ENCODE measurements at regions not wholly inside any gene's neighbourhood (a gene's known extent, or its start where the extent isn't known, plus 50 kb on each side); places are given as distances from the start of the nearest gene placed in this dataset.

DNA sequence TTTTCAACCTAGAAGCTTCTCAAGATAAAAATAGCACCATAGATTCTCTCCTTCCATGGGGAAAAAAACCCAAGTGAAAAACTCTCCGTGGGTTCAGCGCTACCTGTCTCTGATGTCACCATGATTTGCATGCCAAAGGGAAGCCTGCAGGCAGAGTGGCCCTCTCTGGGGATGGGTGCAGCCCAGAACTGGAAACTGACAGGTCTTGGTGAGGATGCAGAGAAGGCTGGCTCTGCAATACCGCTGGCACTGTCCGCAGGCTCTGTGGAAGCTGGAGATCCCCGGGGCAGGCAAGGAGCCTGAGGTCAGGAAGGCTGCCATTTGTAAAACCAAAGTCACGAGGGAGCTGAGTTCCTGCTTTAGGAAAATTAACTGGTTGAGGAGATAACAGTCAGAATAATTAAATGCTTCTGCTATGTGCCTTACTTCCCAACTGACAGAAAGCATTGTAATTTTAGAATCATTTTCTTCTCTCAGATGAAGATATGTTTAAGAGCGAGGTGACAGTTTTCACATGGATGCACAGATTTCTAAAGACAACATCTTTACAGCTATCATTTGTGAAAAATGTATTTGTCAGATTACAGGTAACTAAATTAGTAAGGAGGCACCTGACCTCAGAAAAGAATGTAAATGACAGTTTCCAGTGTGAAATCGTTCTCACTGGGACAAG lies 731.5 kb upstream of the FZD8 start:
- no peak for DNase-seq (ENCODE audit: low spot score)

- DNase-seq (ENCODE audit: low spot score): no peak
These were observed 725.3 kb upstream of the FZD8 start for GRCh38 chr10:36367362-36367761.

DNA sequence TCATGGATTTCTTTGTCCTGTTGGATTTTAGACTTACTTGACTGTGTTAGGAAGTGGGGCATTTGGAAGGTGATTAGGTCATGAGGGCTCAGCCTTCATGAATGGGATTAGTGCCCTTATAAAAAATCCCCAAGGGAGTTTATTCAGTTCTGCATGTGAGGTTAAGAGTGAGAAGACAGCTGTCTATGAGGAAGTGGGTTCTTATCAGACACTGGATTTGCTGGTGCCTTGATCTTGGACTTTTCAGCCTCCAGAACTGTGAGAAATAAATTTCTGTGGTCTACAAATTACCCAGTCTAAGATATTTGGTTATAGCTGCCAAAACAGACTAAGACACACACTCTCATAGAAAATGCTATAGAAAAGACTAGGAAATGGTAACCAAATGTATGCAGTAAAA lies 724.7 kb upstream of the FZD8 start:
- DNase-seq (ENCODE audit: low spot score): no peak

DNA sequence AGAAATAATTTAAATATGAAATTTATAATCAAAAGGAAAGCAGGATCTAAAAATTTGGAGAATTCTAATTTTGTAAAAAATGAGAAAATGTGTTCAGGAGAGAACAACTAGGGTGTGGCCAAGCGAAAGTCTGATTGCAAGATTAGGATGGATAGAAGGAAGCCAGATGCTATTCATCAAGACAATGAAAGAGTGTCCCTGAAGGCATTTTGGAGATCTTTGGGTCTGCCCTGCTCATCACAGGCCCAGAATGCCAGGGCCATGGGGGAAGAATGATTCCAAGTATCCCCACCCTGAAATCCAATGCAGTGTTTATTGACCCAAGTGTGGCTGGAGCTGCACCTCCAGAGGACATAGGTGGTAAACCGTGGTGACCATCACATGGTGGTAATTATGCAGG lies 724.0 kb upstream of the FZD8 start:
- DNase-seq (ENCODE audit: low spot score): no peak

- DNase-seq (ENCODE audit: low spot score): no peak
These were observed 720.2 kb upstream of the FZD8 start for GRCh38 chr10:36362257-36362656.

DNA sequence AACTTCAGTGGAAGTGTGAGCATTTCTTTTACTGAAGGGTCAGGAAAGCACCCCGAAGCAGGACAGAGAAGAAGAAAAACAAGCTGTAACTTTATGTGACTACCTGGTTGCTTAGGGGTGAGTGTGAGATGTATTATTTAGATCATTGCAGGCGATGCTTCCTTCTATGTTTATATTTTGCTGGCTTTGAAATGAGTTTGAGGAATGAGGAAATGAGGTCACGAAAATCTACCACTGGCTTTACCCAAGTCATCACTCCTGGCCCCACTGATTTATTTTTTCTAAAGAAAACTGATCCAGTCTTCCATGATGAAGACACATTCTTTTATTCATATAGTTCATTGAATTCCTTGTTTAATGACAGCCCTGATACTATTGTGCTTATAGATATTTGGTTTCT lies 716.6 kb upstream of the FZD8 start:
- DNase-seq (ENCODE audit: low spot score): no peak

DNA sequence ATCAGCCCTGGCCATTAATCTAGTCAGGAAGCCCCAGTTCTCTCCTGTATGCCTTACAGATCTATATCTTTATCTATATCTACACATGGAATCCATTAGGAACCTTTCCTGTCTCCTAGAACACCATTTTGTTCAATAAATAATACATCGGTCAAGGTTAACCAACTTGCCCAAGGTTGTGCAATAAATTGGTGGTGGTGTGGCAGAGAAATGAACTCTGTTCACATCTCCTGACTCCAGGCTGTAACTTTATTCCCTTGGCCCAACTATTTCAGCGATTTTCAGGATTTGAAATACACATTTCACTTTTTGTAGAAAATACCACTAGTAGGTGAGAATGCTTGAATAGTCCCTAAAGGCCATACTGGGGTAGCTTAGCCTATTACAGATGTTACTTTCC lies 712.5 kb upstream of the FZD8 start:
- DNase-seq (ENCODE audit: low spot score): no peak

GRCh38 chr10:36351159-36351558 lies 709.1 kb upstream of the FZD8 start:
- DNase-seq (ENCODE audit: low spot score): no peak

DNA sequence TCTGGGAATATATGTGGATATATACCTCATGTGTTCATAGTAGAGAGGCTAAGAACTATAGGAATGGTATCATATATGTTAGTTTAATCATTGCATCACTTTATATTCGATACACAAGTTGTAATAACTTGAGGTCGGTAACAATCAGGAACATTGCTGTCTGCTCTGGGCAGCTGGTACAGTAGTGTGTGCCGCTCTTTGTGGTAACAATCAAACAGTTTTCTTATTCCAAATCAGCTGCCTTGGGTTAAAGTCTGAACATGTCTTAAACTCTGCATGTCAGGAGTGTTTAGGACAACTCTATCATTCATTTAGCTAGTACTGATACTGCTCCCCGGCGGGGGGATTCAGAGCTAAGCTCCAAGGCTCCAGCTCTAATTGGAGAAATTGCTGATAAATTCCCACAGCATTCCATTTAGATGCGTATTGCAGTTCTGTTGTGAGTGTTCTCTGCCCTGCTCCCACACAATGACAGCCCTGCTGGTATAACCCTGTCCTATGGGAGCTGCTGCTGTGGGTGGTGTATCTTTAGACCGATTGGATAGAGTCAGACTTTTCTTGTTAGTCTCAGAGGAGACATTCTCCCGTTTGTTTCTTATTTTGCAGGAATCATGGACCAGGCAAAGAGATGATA lies 707.5 kb upstream of the FZD8 start:
- no peak for DNase-seq (ENCODE audit: low spot score)

GRCh38 chr10:36345807-36346206 lies 703.7 kb upstream of the FZD8 start:
- DNase-seq (ENCODE audit: low spot score): no peak

GRCh38 chr10:36345175-36345533 lies 703.1 kb upstream of the FZD8 start:
- no peak for DNase-seq (ENCODE audit: low spot score)

DNA sequence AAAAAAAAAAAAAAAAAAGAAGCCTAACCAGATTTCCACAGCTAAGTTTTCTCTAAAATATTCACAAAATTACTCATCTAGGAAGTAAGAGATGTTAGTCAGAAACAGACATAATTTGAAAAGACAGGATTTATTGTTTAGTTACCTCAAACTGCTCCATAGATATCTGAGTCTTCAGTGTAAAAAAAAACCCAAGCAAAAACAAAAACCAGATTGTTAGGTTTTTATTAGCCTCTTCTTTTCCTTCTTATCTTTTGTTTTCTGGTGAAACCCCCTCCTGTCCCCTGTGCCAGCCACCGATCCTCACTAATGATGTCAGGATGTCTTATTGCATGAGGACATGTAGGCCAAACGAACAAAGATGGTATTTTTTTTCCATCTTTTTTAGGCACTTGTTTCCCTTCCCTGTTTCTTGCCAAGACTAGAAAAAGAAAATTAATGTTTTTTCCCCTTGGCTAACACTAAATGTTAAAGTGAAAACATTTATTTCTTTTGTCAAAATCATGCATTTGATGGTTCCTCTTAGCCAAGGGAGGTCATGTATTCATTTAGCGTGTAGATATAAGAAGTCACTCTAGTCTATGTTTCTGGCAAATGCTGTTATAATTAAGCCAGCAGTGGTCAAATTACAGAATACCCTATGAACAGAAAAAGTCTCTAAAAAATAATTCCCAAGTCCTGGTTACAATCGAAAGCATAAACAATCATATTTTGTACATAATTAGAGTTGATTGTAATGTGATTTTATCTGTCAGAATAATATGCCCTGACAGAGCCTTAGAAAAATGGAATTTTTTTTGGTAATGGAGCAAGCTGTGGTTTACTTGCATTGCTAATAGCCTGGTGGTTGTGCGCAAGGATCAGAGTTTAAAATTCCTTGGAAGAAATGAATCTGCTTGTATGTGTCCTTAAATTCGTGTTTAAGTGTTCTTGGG lies 702.4 kb upstream of the FZD8 start:
- no peak for DNase-seq (ENCODE audit: low spot score)

DNA sequence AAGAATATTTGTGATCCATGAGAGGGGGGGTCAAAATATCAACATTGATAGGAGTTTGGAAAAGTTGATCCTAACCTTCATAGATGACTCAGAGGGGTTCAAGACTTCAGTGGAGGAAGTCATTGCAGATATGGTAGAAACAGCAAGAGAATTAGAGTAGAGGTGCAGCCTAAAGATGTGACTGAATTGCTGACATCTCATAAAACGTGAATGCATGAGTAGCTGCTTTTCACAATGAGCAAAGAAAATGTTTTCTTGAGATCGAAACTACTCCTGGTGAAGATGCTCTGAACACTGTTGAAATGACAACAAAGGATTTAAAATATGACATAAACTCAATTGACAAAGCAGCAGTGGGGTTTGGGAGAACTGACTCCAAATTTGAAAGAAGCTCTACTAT lies 700.7 kb upstream of the FZD8 start:
- no peak for DNase-seq (ENCODE audit: low spot score)

DNA sequence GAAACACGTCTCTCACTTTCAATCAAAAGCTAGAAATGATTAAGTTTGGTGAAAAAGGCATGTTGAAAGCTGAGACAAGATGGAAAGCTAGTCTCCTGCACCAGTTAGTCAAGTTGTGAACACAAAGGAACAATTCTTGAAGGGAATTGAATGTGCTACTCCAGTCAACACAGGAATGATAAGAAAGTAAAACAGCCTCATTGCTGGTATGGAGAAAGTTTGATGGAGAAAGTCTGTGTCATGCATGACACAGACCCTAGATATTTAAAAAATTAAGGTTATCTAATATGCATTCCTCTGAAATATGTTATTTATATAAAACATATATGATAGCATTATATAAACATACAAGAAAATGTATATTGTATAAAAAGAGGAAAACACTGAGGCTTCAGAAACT lies 699.4 kb upstream of the FZD8 start:
- no peak for DNase-seq (ENCODE audit: low spot score)

DNA sequence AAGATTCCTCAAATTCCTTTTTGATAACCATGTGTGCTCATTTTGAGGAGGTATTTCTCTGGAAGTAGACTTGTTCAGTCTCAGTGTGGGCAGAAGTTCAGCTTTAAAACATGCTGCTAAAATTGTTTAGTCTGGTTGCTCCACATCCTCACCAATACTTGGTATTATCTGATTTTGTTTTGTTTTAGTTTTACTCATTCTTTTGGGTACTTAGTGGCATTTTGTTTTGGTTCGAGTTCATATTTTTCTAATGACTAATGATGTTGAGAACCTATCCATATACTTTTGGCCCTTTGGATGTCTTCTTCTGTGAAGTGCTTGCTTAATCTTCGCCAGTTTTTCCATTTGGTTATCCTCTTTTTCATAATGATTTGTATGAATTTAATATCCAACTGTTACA lies 694.2 kb upstream of the FZD8 start:
- DNase-seq (ENCODE audit: low spot score): no peak

- DNase-seq (ENCODE audit: low spot score): no peak
These were observed 691.4 kb upstream of the FZD8 start for GRCh38 chr10:36333446-36333845.

- DNase-seq (ENCODE audit: low spot score): no peak
These were observed 690.8 kb upstream of the FZD8 start for GRCh38 chr10:36332926-36333325.

- no peak for DNase-seq (ENCODE audit: low spot score)
These were observed 689.0 kb upstream of the FZD8 start for GRCh38 chr10:36331121-36331520.

- DNase-seq (ENCODE audit: low spot score): no peak
These were observed 683.7 kb upstream of the FZD8 start for GRCh38 chr10:36325815-36326214.

DNA sequence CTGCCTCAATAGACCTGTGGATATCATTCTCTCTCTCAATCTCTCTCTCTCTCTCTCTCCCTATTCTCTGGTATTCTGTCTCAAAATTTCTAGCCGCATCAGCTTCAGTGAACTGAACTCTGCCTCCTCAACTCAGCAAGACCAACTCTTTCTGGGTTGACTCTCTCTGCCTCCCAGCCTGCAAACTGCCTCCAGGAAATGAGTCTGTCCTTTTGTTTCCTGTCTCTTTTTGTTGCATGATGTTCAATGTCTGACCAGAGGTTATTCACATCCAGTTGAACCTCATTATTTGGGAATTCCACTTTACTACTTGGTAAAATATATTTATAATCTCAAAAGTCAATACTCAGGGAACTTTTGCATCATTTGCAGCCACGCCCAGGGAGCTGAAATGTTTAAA lies 682.7 kb upstream of the FZD8 start:
- no peak for DNase-seq (ENCODE audit: low spot score)

DNA sequence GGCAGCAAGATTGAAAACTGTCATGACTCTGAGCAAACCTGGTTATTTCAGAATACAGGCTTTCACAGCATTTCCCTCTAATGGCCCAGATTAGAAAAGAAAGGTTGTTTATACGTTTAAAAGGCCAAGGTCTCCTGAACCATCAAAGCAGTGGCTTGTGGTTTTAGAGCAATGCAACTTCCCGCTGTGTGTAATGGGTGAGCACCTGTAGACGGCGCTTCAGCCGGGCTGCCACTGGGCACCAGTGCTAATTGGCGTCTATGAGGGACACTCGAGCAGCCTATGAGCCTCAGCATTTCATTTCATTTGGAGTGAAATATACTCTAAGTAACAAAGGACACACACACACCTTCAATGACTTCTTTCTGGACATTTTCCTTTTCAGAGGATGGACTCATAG lies 671.0 kb upstream of the FZD8 start:
- no peak for DNase-seq (ENCODE audit: low spot score)

DNA sequence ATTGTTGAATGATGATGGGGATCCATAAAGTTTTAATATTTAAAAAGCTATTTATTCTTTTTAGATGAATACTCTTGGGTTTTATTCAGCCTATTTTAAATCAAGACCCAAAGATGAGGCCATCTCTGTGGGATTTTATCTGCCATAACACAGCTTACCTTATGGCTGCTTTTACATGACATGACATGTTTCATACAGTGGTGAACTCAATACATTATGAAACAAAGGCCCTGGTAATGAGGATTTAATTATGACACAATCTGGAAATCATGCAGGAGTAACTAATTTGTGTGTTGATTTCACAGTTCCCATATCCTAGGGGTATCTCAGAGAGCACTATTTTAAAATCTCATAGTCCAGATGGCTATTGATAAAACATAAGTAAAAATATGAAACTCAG lies 661.8 kb upstream of the FZD8 start:
- DNase-seq (ENCODE audit: low spot score): no peak

DNA sequence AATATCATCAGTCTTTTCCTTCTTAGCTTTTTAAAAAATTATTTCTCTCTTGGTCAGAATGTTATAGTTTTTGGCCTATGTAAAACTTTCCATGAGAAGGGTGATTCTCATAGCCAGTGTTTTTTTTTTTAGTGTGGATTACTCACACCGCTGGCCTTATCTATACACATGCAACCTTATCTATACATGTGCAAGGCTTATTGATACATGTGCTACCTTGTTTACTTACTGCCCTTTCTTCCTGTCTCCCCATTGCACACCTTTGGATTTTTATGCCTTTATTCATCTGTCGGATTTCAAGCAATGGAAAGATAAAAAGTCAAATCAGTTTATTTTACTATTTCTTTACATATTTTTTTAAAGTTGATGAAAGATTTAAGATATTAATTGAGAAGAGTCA lies 660.0 kb upstream of the FZD8 start:
- no peak for DNase-seq (ENCODE audit: low spot score)

Data from LoVo (cell line).